IMR-90 (cell line): ENCODE measurements at regions not wholly inside any gene's neighbourhood (a gene's known extent, or its start where the extent isn't known, plus 50 kb on each side); places are given as distances from the start of the nearest gene placed in this dataset.

Experiments used
- ATAC-seq: fragments of 200-7000 bp; cut with Tn5 transposase; 2 replicates; pipeline ENCODE4 v1.9.1; 2020; ENCODE audit warnings: low read depth, mild to moderate bottlenecking, moderate library complexity
- BruUV-seq: library from RNA; stranded (reverse); fragments of 400-500 nt; replicated peaks from 2 replicates; lab custom pipeline; 2021; lab: Mats Ljungman, UMichigan
- CTCF ChIA-PET: fragments of 300-600 bp; formaldehyde crosslinking; extraction: SDS; loops from one replicate; lab custom pipeline; 2021; ENCODE audit warnings: antibody characterized with exemption; lab: Yijun Ruan, JAX
- POLR2A ChIA-PET: fragments of 300-600 bp; sonication (Branson Sonifier 250); formaldehyde crosslinking; loops from one replicate; lab custom pipeline; 2022; ENCODE audit warnings: antibody characterized with exemption; ENCODE audit not compliant: unreplicated experiment; lab: Charles Lee
- DNase-seq: peaks from one replicate; pipeline ENCODE4 v3.0.0; 2013
- H2AFZ ChIP-seq: replicated peaks from 2 replicates; pipeline ENCODE3; 2013; ENCODE audit warnings: low read length, mild to moderate bottlenecking; ENCODE audit not compliant: poor library complexity
- H2AK5ac ChIP-seq: 2 replicates; pipeline ENCODE4 v1.6.1; 2013; ENCODE audit warnings: low read depth, low read length, inconsistent platforms
- H2AK9ac ChIP-seq: replicated peaks from 2 replicates; pipeline ENCODE3; 2013; ENCODE audit warnings: mild to moderate bottlenecking, low read depth, low read length, moderate library complexity; ENCODE audit not compliant: poor library complexity
- H2BK120ac ChIP-seq: 2 replicates; pipeline ENCODE4 v1.6.1; 2013; ENCODE audit warnings: low read depth, low read length, inconsistent platforms
- H2BK15ac ChIP-seq: 3 replicates; pipeline ENCODE4 v1.6.1; 2013; ENCODE audit warnings: low read depth, low read length, inconsistent platforms
- H2BK20ac ChIP-seq: 2 replicates; pipeline ENCODE4 v1.6.1; 2013; ENCODE audit warnings: low read depth, mild to moderate bottlenecking, inconsistent platforms, low read length, moderate library complexity
- H2BK5ac ChIP-seq: 2 replicates; pipeline ENCODE4 v1.6.1; 2013; ENCODE audit warnings: mild to moderate bottlenecking, low read depth, low read length, inconsistent platforms; ENCODE audit not compliant: poor library complexity, severe bottlenecking
- H3K14ac ChIP-seq: replicated peaks from 2 replicates; pipeline ENCODE4 v1.6.1; 2013; ENCODE audit warnings: low read depth, low read length, inconsistent platforms
- H3K18ac ChIP-seq: 2 replicates; pipeline ENCODE4 v1.6.1; 2013; ENCODE audit warnings: low read depth, low read length, control low read depth
- H3K23ac ChIP-seq: 2 replicates; pipeline ENCODE4 v1.6.1; 2013; ENCODE audit warnings: low read depth, low read length, inconsistent platforms
- H3K27ac ChIP-seq: 2 replicates; pipeline ENCODE4 v1.5.1; 2013; ENCODE audit warnings: mild to moderate bottlenecking, control low read depth, low read length; ENCODE audit not compliant: insufficient read depth
- H3K27me3 ChIP-seq: 2 replicates; pipeline ENCODE4 v1.6.1; 2013; ENCODE audit warnings: low read length; ENCODE audit not compliant: control insufficient read depth, insufficient read depth
- H3K36me3 ChIP-seq: 2 replicates; pipeline ENCODE4 v1.6.1; 2013; ENCODE audit warnings: low read length, mixed read lengths; ENCODE audit not compliant: control insufficient read depth, insufficient read depth
- H3K4ac ChIP-seq: 2 replicates; pipeline ENCODE4 v1.6.1; 2013; ENCODE audit warnings: low read depth, low read length, inconsistent platforms
- H3K4me1 ChIP-seq: 2 replicates; pipeline ENCODE4 v1.6.1; 2013; ENCODE audit warnings: low read length, mixed read lengths; ENCODE audit not compliant: control insufficient read depth, insufficient read depth
- H3K4me2 ChIP-seq: 2 replicates; pipeline ENCODE4 v1.6.1; 2013; ENCODE audit warnings: low read depth, mild to moderate bottlenecking, control low read depth, low read length, moderate library complexity
- H3K4me3 ChIP-seq: 2 replicates; pipeline ENCODE4 v1.5.1; 2013; ENCODE audit warnings: low read depth, mild to moderate bottlenecking, control low read depth, low read length, moderate library complexity; ENCODE audit not compliant: insufficient read depth
- H3K56ac ChIP-seq: 2 replicates; pipeline ENCODE4 v1.6.1; 2013; ENCODE audit warnings: low read length, inconsistent platforms; ENCODE audit not compliant: insufficient read depth; ENCODE audit errors: extremely low read depth
- H3K79me1 ChIP-seq, 2 experiments: 2 replicates each; pipeline ENCODE4 v1.6.1; 2013; ENCODE audit warnings: low read length in 2 of 2, inconsistent platforms in 1 of 2, low read depth in 1 of 2
- H3K9ac ChIP-seq: 2 replicates; pipeline ENCODE4 v1.6.1; 2013; ENCODE audit warnings: low read depth, low read length, control low read depth
- H3K9me1 ChIP-seq: 2 replicates; pipeline ENCODE4 v1.6.1; 2013; ENCODE audit warnings: low read length, inconsistent platforms; ENCODE audit not compliant: insufficient read depth
- H3K9me3 ChIP-seq: 2 replicates; pipeline ENCODE4 v1.6.1; 2013; ENCODE audit warnings: low read length; ENCODE audit not compliant: control insufficient read depth, insufficient read depth
- H4K20me1 ChIP-seq: 2 replicates; pipeline ENCODE4 v1.6.1; 2013; ENCODE audit warnings: low read length, inconsistent platforms; ENCODE audit not compliant: insufficient read depth
- H4K5ac ChIP-seq: 2 replicates; pipeline ENCODE4 v1.6.1; 2013; ENCODE audit warnings: mild to moderate bottlenecking, low read depth, low read length, control low read depth
- H4K8ac ChIP-seq, 2 experiments: 2 replicates each; pipeline ENCODE4 v1.6.1; 2013; ENCODE audit warnings: low read depth in 2 of 2, low read length in 2 of 2, control low read depth in 1 of 2, inconsistent platforms in 1 of 2
- H4K91ac ChIP-seq: 2 replicates; pipeline ENCODE4 v1.6.1; 2013; ENCODE audit warnings: low read depth, low read length, inconsistent platforms; ENCODE audit not compliant: insufficient read depth
- CEBPB ChIP-seq: IDR thresholded peaks from 2 replicates; pipeline ENCODE4 v1.6.1; 2012; ENCODE audit warnings: low read depth, low read length, improper control_type of control experiment
- CHD1 ChIP-seq: IDR thresholded peaks from 2 replicates; pipeline ENCODE4 v1.6.1; 2012; ENCODE audit warnings: low read depth, low read length, improper control_type of control experiment
- MAZ ChIP-seq: IDR thresholded peaks from 2 replicates; pipeline ENCODE4 v1.6.1; 2012; ENCODE audit warnings: low read depth, mild to moderate bottlenecking, low read length, improper control_type of control experiment, moderate library complexity, borderline replicate concordance
- POLR2A ChIP-seq: IDR thresholded peaks from 2 replicates; pipeline ENCODE4 v1.6.1; 2012; ENCODE audit warnings: mild to moderate bottlenecking, low read depth, low read length
- RCOR1 ChIP-seq: IDR thresholded peaks from 2 replicates; pipeline ENCODE4 v1.6.1; 2012; ENCODE audit warnings: mild to moderate bottlenecking, low read length, improper control_type of control experiment; ENCODE audit not compliant: insufficient replicate concordance
- RFX5 ChIP-seq: IDR thresholded peaks from 2 replicates; pipeline ENCODE4 v1.8.0; 2012; ENCODE audit warnings: low read depth, mild to moderate bottlenecking, low read length, moderate library complexity
- WGBS, 2 experiments: methylation state at CpG; one replicate each; pipeline versions ENCODE4 v1.1.5 to v1.1.7; 2013; ENCODE audit warnings: missing lambda C conversion rate in 2 of 2; ENCODE audit not compliant: insufficient read length in 1 of 2; ENCODE audit errors: extremely low coverage in 2 of 2; 5-methylcytosine and 5-hydroxymethylcytosine counted together
- dilution Hi-C: fragments of 300-500 bp; cut with HindIII; formaldehyde crosslinking; loops from one replicate; pipeline ENCODE4 v1.14.3; 2018; ENCODE audit warnings: low sequenced_read_pairs; ENCODE audit not compliant: unreplicated experiment
- in situ Hi-C: fragments of 300-500 bp; cut with MboI; formaldehyde crosslinking; loops from 3 replicates; pipeline ENCODE4 v1.14.3; 2019; ENCODE audit warnings: low sequenced_read_pairs, inconsistent platforms, mixed read lengths
- intact Hi-C: fragments of 100-400 bp; cut with micrococcal nuclease; formaldehyde crosslinking; loops from 2 replicates; pipeline ENCODE4 v1.10.0; 2022
- TF ChIP-seq, protein P1 (sequence below): fragments of 150-350 bp; IDR thresholded peaks from 2 replicates; pipeline ENCODE4 v1.6.1; 2017; ENCODE audit warnings: mild to moderate bottlenecking, antibody characterized with exemption, low read length, low read depth
- TF ChIP-seq, protein P2 (sequence below): conservative IDR thresholded peaks from 2 replicates; pipeline ENCODE4 v1.5.1; 2012; ENCODE audit warnings: mild to moderate bottlenecking, low read depth, low read length, improper control_type of control experiment
- TF ChIP-seq, protein P3 (sequence below): fragments of 150-350 bp; IDR thresholded peaks from 2 replicates; pipeline ENCODE4 v1.6.1; 2016; ENCODE audit warnings: low read depth, mild to moderate bottlenecking, low read length, moderate library complexity, borderline replicate concordance

DNA sequence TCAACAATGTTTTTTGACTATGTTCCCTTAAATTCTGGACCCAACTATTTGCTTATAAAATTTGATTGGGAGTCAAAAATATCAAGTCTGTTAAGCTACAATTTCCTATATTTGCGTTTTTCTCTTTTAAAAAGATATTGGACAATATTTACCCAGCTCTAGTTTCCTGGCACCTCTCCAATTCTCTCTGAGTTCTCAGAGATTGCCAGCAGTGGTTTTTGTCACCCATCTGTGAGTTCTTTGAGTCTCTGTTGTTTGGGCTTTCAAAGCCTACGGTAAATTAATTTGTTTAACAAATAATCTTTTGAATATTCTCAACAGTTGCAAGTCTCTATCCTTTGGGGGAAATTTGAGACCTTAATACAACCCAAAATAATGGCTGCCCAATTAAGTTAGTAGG lies 174.2 kb upstream of the PUM3 start:
- no peaks in the 10 kb centered on the region for H3K9me1 ChIP-seq
- H2AK5ac ChIP-seq, result no peak overlapping the region
- dilution Hi-C loops, result no loop called here
- no peak for TF ChIP-seq CHD1
- TF ChIP-seq, protein P1, sequence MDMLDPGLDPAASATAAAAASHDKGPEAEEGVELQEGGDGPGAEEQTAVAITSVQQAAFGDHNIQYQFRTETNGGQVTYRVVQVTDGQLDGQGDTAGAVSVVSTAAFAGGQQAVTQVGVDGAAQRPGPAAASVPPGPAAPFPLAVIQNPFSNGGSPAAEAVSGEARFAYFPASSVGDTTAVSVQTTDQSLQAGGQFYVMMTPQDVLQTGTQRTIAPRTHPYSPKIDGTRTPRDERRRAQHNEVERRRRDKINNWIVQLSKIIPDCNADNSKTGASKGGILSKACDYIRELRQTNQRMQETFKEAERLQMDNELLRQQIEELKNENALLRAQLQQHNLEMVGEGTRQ, result no peak
- no peak for TF ChIP-seq RFX5
- no peak for TF ChIP-seq POLR2A
- TF ChIP-seq, protein P2, sequence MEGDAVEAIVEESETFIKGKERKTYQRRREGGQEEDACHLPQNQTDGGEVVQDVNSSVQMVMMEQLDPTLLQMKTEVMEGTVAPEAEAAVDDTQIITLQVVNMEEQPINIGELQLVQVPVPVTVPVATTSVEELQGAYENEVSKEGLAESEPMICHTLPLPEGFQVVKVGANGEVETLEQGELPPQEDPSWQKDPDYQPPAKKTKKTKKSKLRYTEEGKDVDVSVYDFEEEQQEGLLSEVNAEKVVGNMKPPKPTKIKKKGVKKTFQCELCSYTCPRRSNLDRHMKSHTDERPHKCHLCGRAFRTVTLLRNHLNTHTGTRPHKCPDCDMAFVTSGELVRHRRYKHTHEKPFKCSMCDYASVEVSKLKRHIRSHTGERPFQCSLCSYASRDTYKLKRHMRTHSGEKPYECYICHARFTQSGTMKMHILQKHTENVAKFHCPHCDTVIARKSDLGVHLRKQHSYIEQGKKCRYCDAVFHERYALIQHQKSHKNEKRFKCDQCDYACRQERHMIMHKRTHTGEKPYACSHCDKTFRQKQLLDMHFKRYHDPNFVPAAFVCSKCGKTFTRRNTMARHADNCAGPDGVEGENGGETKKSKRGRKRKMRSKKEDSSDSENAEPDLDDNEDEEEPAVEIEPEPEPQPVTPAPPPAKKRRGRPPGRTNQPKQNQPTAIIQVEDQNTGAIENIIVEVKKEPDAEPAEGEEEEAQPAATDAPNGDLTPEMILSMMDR, result no peak
- TF ChIP-seq, protein P3, sequence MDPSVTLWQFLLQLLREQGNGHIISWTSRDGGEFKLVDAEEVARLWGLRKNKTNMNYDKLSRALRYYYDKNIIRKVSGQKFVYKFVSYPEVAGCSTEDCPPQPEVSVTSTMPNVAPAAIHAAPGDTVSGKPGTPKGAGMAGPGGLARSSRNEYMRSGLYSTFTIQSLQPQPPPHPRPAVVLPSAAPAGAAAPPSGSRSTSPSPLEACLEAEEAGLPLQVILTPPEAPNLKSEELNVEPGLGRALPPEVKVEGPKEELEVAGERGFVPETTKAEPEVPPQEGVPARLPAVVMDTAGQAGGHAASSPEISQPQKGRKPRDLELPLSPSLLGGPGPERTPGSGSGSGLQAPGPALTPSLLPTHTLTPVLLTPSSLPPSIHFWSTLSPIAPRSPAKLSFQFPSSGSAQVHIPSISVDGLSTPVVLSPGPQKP, result no peak
- TF ChIP-seq RCOR1, result no peak
- TF ChIP-seq MAZ, result no peak
- TF ChIP-seq CEBPB, result no peak
- POLR2A ChIA-PET, result no interaction called here
- no peak overlapping the region for H2AK9ac ChIP-seq
- H3K18ac ChIP-seq, result no peak overlapping the region
- in situ Hi-C loops, result no loop called here
- no CpG with 5 or more reads among the region's 2 CpGs for WGBS, 2 experiments
- no peak overlapping the region for H2BK20ac ChIP-seq
- no peak overlapping the region for H3K4me3 ChIP-seq
- no peak overlapping the region for H2BK15ac ChIP-seq
- H4K91ac ChIP-seq, result no peak overlapping the region
- no peaks in the 10 kb centered on the region for H3K36me3 ChIP-seq
- H3K27ac ChIP-seq, result no peak overlapping the region
- H2BK120ac ChIP-seq, result no peak overlapping the region
- CTCF ChIA-PET, result no interaction called here
- no peak overlapping the region for H3K4me2 ChIP-seq
- H2BK5ac ChIP-seq, result no peak overlapping the region
- H3K4ac ChIP-seq, result no peak overlapping the region
- no peak overlapping the region for H3K23ac ChIP-seq
- H3K79me1 ChIP-seq, result no peaks in the 10 kb centered on the region
- no peak overlapping the region for H3K14ac ChIP-seq
- H3K4me1 ChIP-seq, result no peaks in the 10 kb centered on the region
- ATAC-seq (no peak), DNase-seq (no peak)
- no peaks in the 10 kb centered on the region for H3K9me3 ChIP-seq
- H2AFZ ChIP-seq, result no peak overlapping the region
- no peak overlapping the region for H4K8ac ChIP-seq
- BruUV-seq, result no TSS peak
- H4K20me1 ChIP-seq, result no peaks in the 10 kb centered on the region
- H4K5ac ChIP-seq, result no peak overlapping the region
- H3K56ac ChIP-seq, result no peak overlapping the region
- intact Hi-C loops, result no loop called here
- H3K9ac ChIP-seq, result no peak overlapping the region
- no peaks in the 10 kb centered on the region for H3K27me3 ChIP-seq
